Fibroblast of mammary gland (primary cell): ENCODE measurements at regions not wholly inside any gene's neighbourhood (a gene's known extent, or its start where the extent isn't known, plus 50 kb on each side); places are given as distances from the start of the nearest gene placed in this dataset.

Source experiments
- DNase-seq: peaks from one replicate; pipeline ENCODE4 v3.0.0-alpha.2; 2010; ENCODE audit warnings: low read depth
- H3K4me3 ChIP-seq: 2 replicates; pipeline ENCODE4 v1.5.1; 2011; ENCODE audit warnings: low read depth, mild to moderate bottlenecking, low read length, moderate library complexity; ENCODE audit not compliant: control insufficient read depth
- CTCF ChIP-seq: conservative IDR thresholded peaks from 2 replicates; pipeline ENCODE4 v1.5.1; 2011; ENCODE audit warnings: low read depth, low read length, inconsistent platforms; ENCODE audit not compliant: control insufficient read depth, insufficient read depth

GRCh38 chr18:78579854-78580577 lies 399.6 kb upstream of the SALL3 start:
- no peak for DNase-seq
- no peak overlapping the region for H3K4me3 ChIP-seq
- no peak for TF ChIP-seq CTCF

DNA sequence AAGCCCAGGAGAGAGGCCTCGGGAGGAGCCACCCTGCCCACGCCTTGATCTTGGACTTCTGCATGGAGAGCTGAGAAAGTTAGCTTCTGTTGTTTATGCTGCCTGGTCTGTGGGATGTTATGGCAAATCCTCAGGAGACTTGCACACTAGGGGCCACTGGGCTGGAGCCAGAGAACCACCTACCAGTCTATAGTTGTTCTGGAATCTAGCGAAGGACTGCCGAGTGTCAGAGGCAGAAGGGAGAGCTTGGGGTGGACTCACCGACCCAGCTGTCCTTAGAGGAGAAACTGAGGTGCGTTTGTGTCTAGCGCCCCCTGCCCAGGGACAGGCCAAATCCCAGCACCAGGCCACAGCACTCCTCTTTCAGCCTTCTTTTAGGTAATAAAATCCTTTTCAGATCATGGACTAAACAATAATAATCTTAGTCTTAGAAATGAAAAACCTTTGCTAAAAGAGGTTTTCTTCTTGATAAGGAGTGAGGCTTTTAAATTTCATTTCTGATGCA lies 398.7 kb upstream of the SALL3 start:
- no peak for DNase-seq
- TF ChIP-seq CTCF: no peak
- no peak overlapping the region for H3K4me3 ChIP-seq

- no peak for DNase-seq
Measured at GRCh38 chr18:78582181-78582709, 397.4 kb upstream of the SALL3 start.

GRCh38 chr18:78582898-78583738 lies 396.5 kb upstream of the SALL3 start:
- H3K4me3 ChIP-seq: no peak overlapping the region
- TF ChIP-seq CTCF: no peak
- no peak for DNase-seq

More at GRCh38 chr18:78582181-78582709, 397.4 kb upstream of the SALL3 start:
- no peak overlapping the region for H3K4me3 ChIP-seq
- no peak for TF ChIP-seq CTCF

- no peak overlapping the region for H3K4me3 ChIP-seq
- DNase-seq: no peak
- no peak for TF ChIP-seq CTCF
Measured at GRCh38 chr18:78583739-78584458, 395.7 kb upstream of the SALL3 start.

GRCh38 chr18:78584459-78585022 lies 395.1 kb upstream of the SALL3 start:
- H3K4me3 ChIP-seq: no peak overlapping the region
- TF ChIP-seq CTCF: no peak
- no peak for DNase-seq
